Activated T-helper 1 cell treated with Interleukin-2 at 50 U/mL for 16 hours (primary cell): ENCODE measurements at regions not wholly inside any gene's neighbourhood (a gene's known extent, or its start where the extent isn't known, plus 50 kb on each side); places are given as distances from the start of the nearest gene placed in this dataset.

Source experiments
- DNase-seq: peaks from one replicate; pipeline ENCODE4 v3.0.0-alpha.2; 2020; ENCODE audit warnings: low read depth

GRCh38 chr3:70840106-70840870 is 527.9 kb upstream of the MDFIC2 start:
- no peak for DNase-seq

GRCh38 chr3:70833239-70833960 is 521.0 kb upstream of the MDFIC2 start:
- DNase-seq: no peak

- no peak for DNase-seq
Measured at GRCh38 chr3:70832834-70833205, 520.4 kb upstream of the MDFIC2 start.

- DNase-seq: no peak
Measured at GRCh38 chr3:70832089-70832833, 519.8 kb upstream of the MDFIC2 start.

- DNase-seq: no peak
Measured at GRCh38 chr3:70829092-70829491, 516.7 kb upstream of the MDFIC2 start.

GRCh38 chr3:70824773-70825172 is 512.3 kb upstream of the MDFIC2 start:
- no peak for DNase-seq

- DNase-seq: no peak
Measured at GRCh38 chr3:70824078-70824477, 511.6 kb upstream of the MDFIC2 start.

GRCh38 chr3:70823622-70824021 is 511.2 kb upstream of the MDFIC2 start:
- DNase-seq: no peak

GRCh38 chr3:70822669-70823068 is 510.2 kb upstream of the MDFIC2 start:
- no peak for DNase-seq

GRCh38 chr3:70821602-70822001 is 509.2 kb upstream of the MDFIC2 start:
- DNase-seq: no peak

- DNase-seq: no peak
Measured at GRCh38 chr3:70820397-70820796, 508.0 kb upstream of the MDFIC2 start.

GRCh38 chr3:70818145-70818544 is 505.7 kb upstream of the MDFIC2 start:
- DNase-seq: no peak

- DNase-seq: no peak
Measured at GRCh38 chr3:70816346-70816745, 503.9 kb upstream of the MDFIC2 start.

GRCh38 chr3:70815817-70816216 is 503.4 kb upstream of the MDFIC2 start:
- DNase-seq: no peak

GRCh38 chr3:70813311-70813710 is 500.9 kb upstream of the MDFIC2 start:
- no peak for DNase-seq

- DNase-seq: no peak
Measured at GRCh38 chr3:70811880-70812279, 499.4 kb upstream of the MDFIC2 start.

- no peak for DNase-seq
Measured at GRCh38 chr3:70808881-70809280, 496.4 kb upstream of the MDFIC2 start.

- DNase-seq: no peak
Measured at GRCh38 chr3:70806556-70806955, 494.1 kb upstream of the MDFIC2 start.

- no peak for DNase-seq
Measured at GRCh38 chr3:70806021-70806420, 493.6 kb upstream of the MDFIC2 start.

- no peak for DNase-seq
Measured at GRCh38 chr3:70805061-70805889, 492.8 kb upstream of the MDFIC2 start.

GRCh38 chr3:70803891-70804290 is 491.5 kb upstream of the MDFIC2 start:
- no peak for DNase-seq

GRCh38 chr3:70803319-70803718 is 490.9 kb upstream of the MDFIC2 start:
- DNase-seq: no peak
